Breast epithelium (tissue), 3 donors: ENCODE measurements at regions not wholly inside any gene's neighbourhood (a gene's known extent, or its start where the extent isn't known, plus 50 kb on each side); places are given as distances from the start of the nearest gene placed in this dataset.

Experiments
- CTCF ChIP-seq, 3 donors: fragments of 450-650 bp; IDR thresholded peaks; one replicate each; pipeline ENCODE4 v1.5.1; 2016 to 2017; ENCODE audit warnings: antibody characterized with exemption in 3 of 3, mild to moderate bottlenecking in 3 of 3, moderate library complexity in 3 of 3
- POLR2A ChIP-seq: fragments of 450-650 bp; IDR thresholded peaks from one replicate; pipeline ENCODE4 v1.6.1; 2016; ENCODE audit warnings: antibody characterized with exemption, mild to moderate bottlenecking, moderate library complexity
- POLR2AphosphoS5 ChIP-seq, 3 donors: sonication (generic); formaldehyde crosslinking; IDR thresholded peaks; one replicate each; pipeline ENCODE4 v1.6.1; 2017; ENCODE audit warnings: antibody characterized with exemption in 3 of 3

DNA sequence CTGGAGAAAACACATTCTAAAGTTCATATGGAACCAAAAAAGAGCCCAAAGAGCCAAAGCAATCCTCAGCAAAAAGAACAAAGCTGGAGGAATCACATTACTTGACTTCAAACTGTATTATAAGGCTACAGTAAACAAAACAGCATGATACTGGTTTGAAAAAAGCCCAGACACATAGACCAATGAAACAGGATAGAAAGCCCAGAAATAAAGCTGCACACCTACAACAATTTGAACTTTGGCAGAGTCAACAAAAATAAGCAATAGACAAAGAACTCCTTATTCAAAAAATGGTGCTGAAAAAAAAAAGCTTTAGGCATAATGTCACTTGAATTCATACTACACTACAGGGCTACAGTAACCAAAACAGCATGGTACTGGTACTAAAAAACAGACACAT lies 289.6 kb downstream of the NR4A2 start:
- TF ChIP-seq CTCF (IDR thresholded peaks at IDR 0.05) (no peak), POLR2AphosphoS5 (IDR thresholded peaks at IDR 0.05) (no peak), POLR2A (no peak)
